Activated CD8-positive, alpha-beta memory T cell treated with anti-CD3 and anti-CD28 coated beads, Interleukin-2, amount 50 U/mL, for 24 hours (primary cell): ENCODE measurements at regions not wholly inside any gene's neighbourhood (a gene's known extent, or its start where the extent isn't known, plus 50 kb on each side); places are given as distances from the start of the nearest gene placed in this dataset.
"Not testable (repeated sequence)": the region's sequence is repeated elsewhere in the genome, so short reads cannot be mapped to it uniquely, and the experiment has no call there.

Experiments
- DNase-seq: peaks from one replicate; pipeline ENCODE4 v3.0.0-alpha.2; 2020; ENCODE audit errors: extremely low read depth

GRCh38 chr5:34553581-34553980 lies 102.5 kb upstream of the RAI14 start:
- DNase-seq = no peak

DNA sequence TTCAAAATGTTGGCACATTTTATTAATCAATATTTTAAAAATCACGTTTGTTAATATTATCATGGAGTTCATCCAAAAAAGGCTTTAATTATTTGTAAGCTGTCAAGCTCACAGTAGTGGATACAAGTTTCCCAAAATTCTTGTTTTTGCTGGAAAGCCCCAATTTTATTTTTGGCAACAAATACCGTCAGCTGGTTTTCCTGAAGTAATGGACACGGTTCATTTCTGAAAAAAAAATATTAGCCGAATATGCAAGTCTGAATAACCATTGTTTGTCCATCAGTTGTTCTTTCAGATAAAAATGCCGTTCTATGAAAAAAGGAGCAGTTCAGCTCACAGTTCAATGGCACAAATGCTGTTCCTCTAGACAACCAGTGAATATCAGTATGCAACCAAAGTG lies 101.5 kb upstream of the RAI14 start:
- DNase-seq = no peak

DNA sequence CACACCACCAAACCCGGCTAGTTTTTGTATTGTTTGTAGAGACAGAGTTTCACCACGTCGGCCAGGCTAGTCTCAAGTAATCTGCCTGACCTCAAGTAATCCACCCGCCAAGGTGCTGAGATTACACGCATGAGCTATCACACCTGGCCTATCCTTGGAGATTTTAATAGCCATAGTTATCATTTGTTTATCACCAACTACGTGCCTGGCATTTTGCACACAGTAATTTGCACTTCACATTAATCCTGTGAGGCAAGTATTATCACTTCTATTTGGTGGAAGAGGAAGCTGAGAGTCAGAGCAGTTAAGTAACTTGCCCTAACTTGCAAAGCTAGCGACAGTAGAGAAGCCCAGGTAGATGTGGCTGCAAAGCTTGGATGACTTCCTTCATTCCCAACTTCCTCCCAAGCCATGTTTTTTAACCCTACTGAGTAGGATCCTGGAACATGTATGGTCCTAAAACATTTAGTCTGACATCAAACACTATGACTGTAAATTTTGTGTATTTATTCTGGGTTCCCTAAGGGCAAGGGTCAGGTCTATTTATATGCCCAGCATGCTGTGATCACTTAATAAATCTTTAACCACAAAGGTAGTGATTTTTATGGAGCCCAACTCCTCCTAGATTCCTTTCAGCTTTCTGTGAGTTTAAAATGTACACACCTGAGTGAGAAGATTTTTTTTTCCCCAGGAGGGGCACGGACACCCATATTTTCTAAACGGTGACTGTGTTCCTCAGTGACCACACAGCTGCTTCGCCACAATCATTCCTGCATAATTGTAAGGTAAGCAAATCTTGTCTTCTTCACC lies 100.2 kb upstream of the RAI14 start:
- DNase-seq = no peak

GRCh38 chr5:34556509-34556782 lies 99.7 kb upstream of the RAI14 start:
- no peak for DNase-seq

DNA sequence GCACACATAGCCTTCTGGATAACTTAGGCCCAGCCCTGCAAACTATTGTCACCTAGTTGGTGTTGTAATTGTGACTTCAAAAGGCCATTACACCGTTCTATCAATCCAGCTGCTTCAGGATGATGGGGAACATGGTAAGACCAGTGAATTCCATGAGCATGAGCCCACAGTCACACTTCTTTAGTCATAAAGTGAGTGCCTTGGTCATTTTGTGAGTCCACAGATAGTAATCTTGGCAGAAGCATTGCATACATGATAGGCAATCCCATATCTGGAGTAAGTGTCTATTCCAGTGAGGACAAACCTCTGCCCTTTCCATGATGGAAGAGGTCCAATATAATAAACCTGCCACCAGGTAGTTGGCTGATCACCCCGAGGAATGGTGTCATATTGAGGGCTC lies 94.5 kb upstream of the RAI14 start:
- DNase-seq = not testable (repeated sequence)

- no peak for DNase-seq
These were observed 93.3 kb upstream of the RAI14 start for GRCh38 chr5:34562791-34563190.

DNA sequence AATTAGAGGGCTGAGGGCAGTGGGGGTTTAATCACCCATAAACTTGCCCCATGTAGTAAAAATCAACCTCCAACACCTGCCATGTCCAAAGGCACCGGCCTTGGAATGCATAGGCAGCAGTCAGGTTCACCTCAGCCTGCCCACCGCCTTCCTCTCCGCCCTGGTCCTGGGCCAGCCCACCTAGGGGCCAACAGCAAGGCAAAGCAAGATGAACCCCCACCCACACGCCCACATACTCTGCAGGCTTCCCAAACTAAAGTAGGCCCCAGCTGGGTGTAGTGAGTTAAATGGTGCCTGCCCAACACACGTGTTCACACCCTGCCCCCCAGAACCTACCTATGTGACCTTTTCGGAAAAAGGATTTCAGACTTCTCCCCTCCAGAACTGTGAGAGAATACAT lies 92.9 kb upstream of the RAI14 start:
- no peak for DNase-seq

DNA sequence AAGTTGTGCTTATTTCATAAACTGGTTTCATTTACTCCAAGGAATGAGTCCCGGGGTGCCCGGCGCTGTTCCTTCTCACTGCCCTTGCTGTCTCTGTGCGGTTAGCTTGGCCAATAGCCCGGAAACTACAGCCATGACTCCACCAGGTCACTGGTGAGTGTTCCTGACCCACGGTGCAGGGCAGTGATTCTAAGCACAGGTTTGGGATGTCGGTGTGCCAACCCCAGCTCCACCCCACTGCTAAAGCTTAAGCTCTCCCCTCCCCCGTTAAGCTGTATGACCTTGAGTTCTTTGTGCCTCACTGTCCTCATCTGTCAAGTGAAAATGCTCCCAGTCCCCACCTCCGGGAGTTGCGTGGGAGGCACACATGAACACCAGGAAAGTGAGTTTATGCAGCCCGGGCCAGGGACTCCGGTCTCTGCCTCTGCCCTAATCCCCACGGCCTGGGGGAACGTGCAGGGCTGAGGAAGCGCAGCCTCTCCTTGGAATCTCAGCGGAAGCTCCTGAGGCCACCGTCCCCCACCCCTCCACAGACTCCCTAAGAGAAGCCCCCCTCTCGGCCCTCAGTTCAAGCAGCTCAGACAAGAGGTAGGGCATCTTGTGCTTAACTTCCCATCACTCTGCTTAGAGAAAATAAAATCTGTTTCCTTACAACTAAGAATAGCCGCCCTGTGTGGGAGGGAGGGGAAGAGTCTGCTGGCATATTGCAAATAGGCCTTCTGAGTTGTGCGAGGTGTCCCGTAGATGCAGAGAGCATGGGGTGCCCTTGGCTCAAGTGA lies 92.0 kb upstream of the RAI14 start:
- no peak for DNase-seq

DNA sequence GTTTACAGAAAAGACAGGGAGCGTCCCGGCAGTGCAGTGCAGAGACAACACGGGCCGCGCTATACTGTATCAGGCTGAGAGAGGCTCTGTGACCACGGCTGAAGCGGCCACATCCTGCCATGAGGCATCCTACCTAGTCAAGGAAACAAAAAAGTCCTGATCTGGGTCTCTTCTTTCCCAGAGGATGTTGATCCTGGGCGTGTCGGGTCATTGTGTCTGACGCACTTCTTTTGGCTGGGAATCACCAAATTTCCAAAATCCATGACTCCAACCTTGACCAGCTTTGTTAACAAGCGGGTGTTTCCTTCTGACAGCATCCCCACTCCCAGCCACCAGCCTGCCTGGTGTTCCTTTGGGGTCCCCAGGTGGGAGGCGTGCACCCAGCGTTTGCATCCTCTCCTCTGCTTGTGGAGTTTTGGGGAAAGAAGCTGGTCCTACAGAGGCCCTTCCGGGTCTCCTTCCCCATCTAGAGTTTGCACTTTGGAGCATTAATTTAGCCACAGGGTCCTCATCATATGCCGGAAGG lies 91.4 kb upstream of the RAI14 start:
- no peak for DNase-seq

GRCh38 chr5:34570143-34570542 lies 86.0 kb upstream of the RAI14 start:
- no peak for DNase-seq

- no peak for DNase-seq
These were observed 85.1 kb upstream of the RAI14 start for GRCh38 chr5:34570721-34571676.

DNA sequence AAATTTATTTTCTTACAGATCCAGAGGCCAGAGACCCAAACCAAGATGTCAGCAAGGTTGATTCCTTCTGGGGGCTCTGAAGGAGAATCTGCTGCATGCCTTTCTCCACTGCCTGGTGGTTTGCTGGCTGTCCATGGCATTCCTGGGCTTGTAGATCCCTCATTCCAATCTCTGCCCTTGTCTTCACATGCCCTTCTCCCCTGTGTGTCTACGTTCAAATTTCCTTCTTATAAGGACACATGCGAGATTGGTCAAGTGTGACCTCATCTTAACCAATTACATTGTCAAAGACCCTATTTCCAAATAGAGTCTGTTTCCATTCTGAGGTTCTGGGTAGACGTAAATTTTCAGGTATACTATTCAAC lies 84.5 kb upstream of the RAI14 start:
- DNase-seq = no peak

DNA sequence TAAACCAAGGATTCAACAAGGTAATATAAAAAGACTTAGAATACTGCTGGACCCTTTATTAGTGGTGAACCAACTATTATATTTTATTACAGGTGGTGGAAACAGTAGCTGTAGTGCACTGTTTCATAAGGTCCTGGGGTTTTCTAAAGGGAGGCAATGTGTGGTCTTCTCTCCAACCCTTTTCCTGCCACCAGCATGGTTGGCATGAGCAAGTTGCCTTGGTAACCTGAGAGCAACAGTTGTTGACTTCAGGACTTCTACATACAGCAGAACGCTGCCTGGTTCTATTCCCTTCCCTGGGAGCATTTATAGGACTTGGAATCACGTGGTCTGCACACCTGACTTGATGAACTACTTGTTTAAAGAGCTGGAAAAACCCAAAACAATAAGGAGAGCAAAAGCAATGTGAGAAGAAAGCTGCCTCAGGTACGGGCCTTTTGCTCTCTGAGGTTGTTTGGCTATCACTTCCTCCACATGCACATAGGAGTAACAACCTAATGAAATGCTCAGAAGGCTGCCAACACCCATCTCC lies 81.1 kb upstream of the RAI14 start:
- DNase-seq = no peak

DNA sequence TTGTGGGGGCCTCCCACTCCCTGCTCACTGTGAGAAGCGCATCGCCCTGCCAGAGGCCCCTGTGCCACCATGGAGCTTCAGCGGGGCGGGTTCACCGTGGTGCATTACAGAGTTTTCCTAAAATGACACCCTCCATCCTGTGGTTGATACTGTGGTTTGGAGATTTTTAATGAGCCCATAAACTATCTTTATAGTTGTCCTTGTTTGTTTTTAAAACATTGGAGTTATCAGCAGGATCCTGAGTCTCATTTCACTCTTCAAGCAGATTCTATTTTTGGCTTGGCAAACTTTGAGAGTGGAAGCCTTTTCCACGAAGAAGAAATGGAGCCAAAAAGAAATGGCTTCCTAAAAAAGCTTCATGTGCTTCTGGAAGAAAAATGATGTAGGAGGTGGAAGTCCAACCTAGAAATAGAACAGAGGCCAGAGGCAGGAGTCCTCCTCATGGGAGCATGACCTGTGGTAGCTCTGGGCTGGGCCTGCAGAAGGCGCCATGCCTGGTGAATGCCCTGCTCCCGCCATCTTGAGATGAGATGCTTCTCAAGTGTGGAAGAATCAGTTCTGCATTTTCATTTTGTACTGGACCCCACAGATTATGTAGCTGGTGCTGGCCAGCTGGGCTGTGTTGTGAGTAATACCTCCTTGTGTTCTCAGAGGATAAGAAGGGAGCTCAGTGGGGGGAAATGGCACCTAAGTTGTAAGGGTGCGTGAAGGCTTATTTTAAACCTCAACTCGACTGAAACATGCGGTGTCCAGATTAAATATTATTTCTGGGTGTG lies 79.0 kb upstream of the RAI14 start:
- no peak for DNase-seq

DNA sequence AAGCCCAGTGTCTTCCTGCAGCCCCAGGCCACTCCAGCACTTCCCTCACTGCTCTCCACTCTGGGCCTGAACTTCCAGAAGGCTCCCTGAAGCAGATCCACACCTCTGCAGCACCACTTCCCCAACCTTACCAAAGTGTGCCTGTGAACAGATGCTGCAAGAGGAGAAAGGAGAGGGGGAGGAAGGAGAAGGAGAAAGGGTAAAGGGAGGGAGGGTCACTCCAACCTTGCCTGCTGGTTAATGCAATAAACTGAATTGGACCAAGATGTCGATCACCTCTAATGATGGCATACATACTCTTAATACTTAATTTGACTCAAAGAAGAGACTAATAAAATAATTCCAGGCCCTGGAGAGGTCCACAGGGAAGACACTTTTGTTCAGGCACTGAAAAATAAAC lies 77.2 kb upstream of the RAI14 start:
- no peak for DNase-seq

- no peak for DNase-seq
These were observed 75.1 kb upstream of the RAI14 start for GRCh38 chr5:34580983-34581382.

DNA sequence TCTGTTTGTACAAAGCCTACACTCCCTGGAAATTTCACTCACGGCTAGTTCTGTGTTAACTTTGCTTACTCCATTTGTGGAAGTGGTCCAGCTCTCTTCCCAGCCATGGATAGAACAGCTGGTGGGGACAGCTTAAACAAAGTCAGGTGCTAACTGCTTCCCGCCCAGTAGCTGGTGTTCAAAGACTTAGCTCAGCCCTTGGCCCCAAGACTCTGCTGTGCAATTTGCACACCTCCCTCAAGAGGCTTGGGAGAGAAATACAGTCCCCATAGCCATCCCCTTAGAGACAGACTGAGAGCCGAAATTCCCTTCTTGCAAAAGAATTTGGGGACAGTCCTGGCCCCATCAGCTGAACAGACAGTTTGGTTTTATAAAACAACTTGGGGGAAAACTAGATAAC lies 73.8 kb upstream of the RAI14 start:
- DNase-seq = no peak

GRCh38 chr5:34583167-34583566 lies 73.0 kb upstream of the RAI14 start:
- no peak for DNase-seq

DNA sequence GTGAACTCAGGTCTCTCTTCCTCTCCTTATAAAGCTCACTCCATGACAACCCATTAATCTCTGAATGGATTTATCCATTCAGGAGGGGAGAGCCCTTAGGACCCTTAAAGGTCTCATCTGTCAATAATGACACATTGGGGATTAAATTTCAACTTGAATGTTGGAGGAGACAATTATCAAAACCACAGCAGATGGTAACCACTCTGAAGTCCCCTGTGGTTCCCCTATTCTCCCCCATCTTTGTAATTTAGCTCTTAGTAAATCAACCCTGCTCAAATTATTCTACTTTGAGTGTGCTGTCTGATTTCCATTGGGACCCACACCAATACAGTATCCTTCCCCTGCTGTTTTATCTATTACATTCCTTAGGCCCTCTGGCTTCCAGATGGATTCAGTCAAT lies 72.0 kb upstream of the RAI14 start:
- no peak for DNase-seq

GRCh38 chr5:34585601-34586104 lies 70.5 kb upstream of the RAI14 start:
- DNase-seq = no peak
